ENCODE measurements at regions not wholly inside any gene's neighbourhood (a gene's known extent, or its start where the extent isn't known, plus 50 kb on each side); places are given as distances from the start of the nearest gene placed in this dataset.

DNA sequence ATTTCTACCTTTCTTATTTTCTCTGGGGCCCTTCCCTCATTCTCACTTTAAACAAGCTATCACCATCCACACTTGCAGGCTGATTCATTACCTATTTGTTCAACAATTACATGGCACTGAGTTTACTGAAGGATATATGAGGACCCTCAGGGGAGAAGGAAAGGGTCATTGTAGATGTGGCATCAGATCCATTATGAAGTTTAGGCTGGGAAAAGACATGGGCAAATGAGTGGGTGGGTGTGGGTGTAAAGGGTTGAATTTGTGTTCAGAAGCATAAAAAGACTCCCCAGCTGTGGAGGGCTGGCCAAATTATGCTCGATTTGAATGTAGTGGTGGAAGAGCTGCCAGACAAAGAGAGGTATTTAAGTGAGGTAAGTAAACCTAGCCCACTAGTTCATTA, 55.9 kb upstream of the MTAP start:
- no CpG with 5 or more reads among the region's 1 CpG for WGBS (ENCODE audit: extremely low coverage, insufficient read length, low lambda C conversion rate)
- Histone ChIP-seq H2AK5ac (ENCODE audit: insufficient read length, low read length) (no peak overlapping the region), H3K18ac (ENCODE audit: insufficient read length, low read depth, low read length) (no peak overlapping the region), H2BK15ac (ENCODE audit: low read depth, low read length) (no peak overlapping the region), H3T11ph (ENCODE audit: low read length) (no peak overlapping the region), H2BK12ac (ENCODE audit: insufficient read length, low read depth, low read length) (no peak overlapping the region), H3K27ac (ENCODE audit: insufficient read length, low read depth, low read length) (no peak overlapping the region), H4K5ac (ENCODE audit: insufficient read length, low read depth, low read length) (no peak overlapping the region), H3K27me3 (ENCODE audit: insufficient read depth, low read length) (peaks cover 64% of the 10 kb centered on the region), H3K9me3 (ENCODE audit: control insufficient read depth, low read depth, low read length) (no peaks in the 10 kb centered on the region), H3K4ac (ENCODE audit: low read depth, low read length) (no peak overlapping the region), H4K8ac (replicated peaks; ENCODE audit: insufficient read length, low read depth, low read length) (no peak overlapping the region), H3K23ac (ENCODE audit: insufficient read length, low read depth, low read length) (no peak overlapping the region), H3K56ac (ENCODE audit: insufficient read length, low read depth, low read length) (no peak overlapping the region), H3K9ac (ENCODE audit: extremely low read depth, insufficient read length, low read length) (no peak overlapping the region), H3K79me1 (ENCODE audit: insufficient read depth, low read depth, low read length, poor library complexity, severe bottlenecking) (no peaks in the 10 kb centered on the region), H4K91ac (ENCODE audit: insufficient read length, low read depth, low read length) (no peak overlapping the region), H3K4me1 (ENCODE audit: insufficient read depth, low read length) (no peaks in the 10 kb centered on the region), H2AFZ (ENCODE audit: low read length) (no peak overlapping the region), H2BK20ac (ENCODE audit: low read depth, low read length, poor library complexity, severe bottlenecking) (no peak overlapping the region), H3K14ac (ENCODE audit: insufficient read depth, low read length) (no peak overlapping the region), H3K23me2 (ENCODE audit: insufficient read length, low read depth, low read length, poor library complexity, severe bottlenecking) (no peaks in the 10 kb centered on the region), H3K79me2 (ENCODE audit: insufficient read depth, low read length) (no peaks in the 10 kb centered on the region), H2BK120ac (ENCODE audit: low read depth, low read length, poor library complexity, severe bottlenecking) (no peak overlapping the region), H4K20me1 (ENCODE audit: control insufficient read depth, insufficient read depth, insufficient read length) (no peaks in the 10 kb centered on the region), H3K4me2 (ENCODE audit: insufficient read depth, insufficient read length, low read length) (no peak overlapping the region), H2BK5ac (ENCODE audit: insufficient read length, low read length) (no peak overlapping the region)
- no peaks in the 10 kb centered on the region for H3K4me1 Mint-ChIP-seq
- H3K4me3 Mint-ChIP-seq: no peak overlapping the region
- TF ChIP-seq, protein P1, sequence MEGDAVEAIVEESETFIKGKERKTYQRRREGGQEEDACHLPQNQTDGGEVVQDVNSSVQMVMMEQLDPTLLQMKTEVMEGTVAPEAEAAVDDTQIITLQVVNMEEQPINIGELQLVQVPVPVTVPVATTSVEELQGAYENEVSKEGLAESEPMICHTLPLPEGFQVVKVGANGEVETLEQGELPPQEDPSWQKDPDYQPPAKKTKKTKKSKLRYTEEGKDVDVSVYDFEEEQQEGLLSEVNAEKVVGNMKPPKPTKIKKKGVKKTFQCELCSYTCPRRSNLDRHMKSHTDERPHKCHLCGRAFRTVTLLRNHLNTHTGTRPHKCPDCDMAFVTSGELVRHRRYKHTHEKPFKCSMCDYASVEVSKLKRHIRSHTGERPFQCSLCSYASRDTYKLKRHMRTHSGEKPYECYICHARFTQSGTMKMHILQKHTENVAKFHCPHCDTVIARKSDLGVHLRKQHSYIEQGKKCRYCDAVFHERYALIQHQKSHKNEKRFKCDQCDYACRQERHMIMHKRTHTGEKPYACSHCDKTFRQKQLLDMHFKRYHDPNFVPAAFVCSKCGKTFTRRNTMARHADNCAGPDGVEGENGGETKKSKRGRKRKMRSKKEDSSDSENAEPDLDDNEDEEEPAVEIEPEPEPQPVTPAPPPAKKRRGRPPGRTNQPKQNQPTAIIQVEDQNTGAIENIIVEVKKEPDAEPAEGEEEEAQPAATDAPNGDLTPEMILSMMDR (conservative IDR thresholded peaks at IDR 0.05): no peak
- H3K27ac Mint-ChIP-seq: no peak overlapping the region
- DNase-seq: no peak
- H3K9me3 Mint-ChIP-seq: peaks cover 0 to 2% of the 10 kb centered on the region in 2 experiments; a peak in 1 of 5 replicates
- H3K27me3 Mint-ChIP-seq (ENCODE audit: low read depth): peaks cover 100% of the 10 kb centered on the region
- no peaks in the 10 kb centered on the region for H3K36me3 Mint-ChIP-seq (ENCODE audit: insufficient read depth in 1 of 3, low read depth in 3 of 3)

Measured in H9 (cell line).